Keratinocyte (primary cell): ENCODE measurements at regions not wholly inside any gene's neighbourhood (a gene's known extent, or its start where the extent isn't known, plus 50 kb on each side); places are given as distances from the start of the nearest gene placed in this dataset.

Experiments
- DNase-seq: peaks from one replicate; pipeline ENCODE4 v3.0.0-alpha.2; 2011; ENCODE audit warnings: low read depth, missing footprints, low spot score
- FAIRE-seq: peaks from 2 replicates; lab custom pipeline; 2011; peaks lifted over from hg19 to GRCh38; lab: Jason Lieb, UNC
- H2AFZ ChIP-seq: 2 replicates; pipeline ENCODE4 v1.6.0; 2012; ENCODE audit warnings: low read length, control low read depth, inconsistent platforms; ENCODE audit not compliant: control insufficient read depth
- H3K27ac ChIP-seq: 2 replicates; pipeline ENCODE4 v1.5.1; 2011; ENCODE audit warnings: low read length; ENCODE audit not compliant: control insufficient read depth, insufficient read depth
- H3K27me3 ChIP-seq: 3 replicates; pipeline ENCODE4 v1.6.0; 2011; ENCODE audit warnings: low read length; ENCODE audit not compliant: control insufficient read depth, insufficient read depth; ENCODE audit errors: extremely low read depth
- H3K36me3 ChIP-seq, 2 experiments: 2 replicates in 1 of 2; 3 replicates in 1 of 2; pipeline ENCODE4 v1.5.1; 2011; ENCODE audit warnings: low read length in 2 of 2, mild to moderate bottlenecking in 1 of 2; ENCODE audit not compliant: control insufficient read depth in 2 of 2, insufficient read depth in 2 of 2; ENCODE audit errors: extremely low read depth in 1 of 2
- H3K4me1 ChIP-seq: 3 replicates; pipeline ENCODE4 v1.5.1; 2011; ENCODE audit warnings: low read length; ENCODE audit not compliant: control insufficient read depth, insufficient read depth; ENCODE audit errors: extremely low read depth
- H3K4me2 ChIP-seq: 3 replicates; pipeline ENCODE4 v1.6.0; 2011; ENCODE audit warnings: low read depth, low read length; ENCODE audit not compliant: control insufficient read depth, insufficient read depth; ENCODE audit errors: extremely low read depth
- H3K4me3 ChIP-seq, 3 experiments: fragments of 200-600 bp in 1 of 3; sonication (generic) in 1 of 3; 2 replicates in 2 of 3; 3 replicates in 1 of 3; pipeline ENCODE4 v1.5.1; 2011 to 2016; ENCODE audit warnings: low read length in 3 of 3, mild to moderate bottlenecking in 3 of 3, control low read depth in 2 of 3, inconsistent platforms in 1 of 3, low read depth in 1 of 3, mixed read lengths in 1 of 3, mixed run types in 1 of 3, moderate library complexity in 1 of 3; ENCODE audit not compliant: control insufficient read depth in 2 of 3, insufficient read depth in 2 of 3; ENCODE audit errors: extremely low read depth in 1 of 3
- H3K79me2 ChIP-seq: 2 replicates; pipeline ENCODE4 v1.6.0; 2012; ENCODE audit warnings: low read length; ENCODE audit not compliant: control insufficient read depth, insufficient read depth
- H3K9ac ChIP-seq: 3 replicates; pipeline ENCODE4 v1.6.0; 2011; ENCODE audit warnings: low read length; ENCODE audit not compliant: control insufficient read depth, insufficient read depth; ENCODE audit errors: extremely low read depth
- H3K9me1 ChIP-seq: 3 replicates; pipeline ENCODE4 v1.6.0; 2011; ENCODE audit warnings: low read length; ENCODE audit not compliant: control insufficient read depth, insufficient read depth; ENCODE audit errors: extremely low read depth
- H3K9me3 ChIP-seq: 2 replicates; pipeline ENCODE4 v1.5.1; 2012; ENCODE audit warnings: low read depth, low read length; ENCODE audit not compliant: control insufficient read depth
- H4K20me1 ChIP-seq: 3 replicates; pipeline ENCODE4 v1.6.0; 2011; ENCODE audit warnings: low read length; ENCODE audit not compliant: control insufficient read depth, insufficient read depth; ENCODE audit errors: extremely low read depth
- CTCF ChIP-seq, 3 experiments: IDR thresholded peaks in 1 of 3; conservative IDR thresholded peaks in 1 of 3; optimal IDR thresholded peaks in 1 of 3; 2 replicates in 2 of 3; 3 replicates in 1 of 3; pipeline versions ENCODE3 to v1.5.1; 2011; ENCODE audit warnings: low read length in 3 of 3, mild to moderate bottlenecking in 3 of 3, moderate library complexity in 2 of 3, control low read depth in 1 of 3, inconsistent platforms in 1 of 3; ENCODE audit not compliant: insufficient read depth in 2 of 3; ENCODE audit errors: extremely low read depth in 1 of 3
- EZH2 ChIP-seq: IDR thresholded peaks from one replicate; pipeline ENCODE4 v1.6.1; 2012; ENCODE audit warnings: inconsistent platforms, mild to moderate bottlenecking, low read length, moderate library complexity
- dilution Hi-C: fragments of 300-500 bp; cut with MboI; formaldehyde crosslinking; loops from one replicate; pipeline ENCODE4 v1.7.0; 2020; ENCODE audit warnings: low sequenced_read_pairs; ENCODE audit not compliant: extremely low pct_ligation_motif_present

GRCh38 chr18:38551881-38552280 lies 986.3 kb upstream of the CELF4 start:
- Histone ChIP-seq H3K9ac (peak overlapping the region; percentile 22), H3K9me3 (no peaks in the 10 kb centered on the region), H3K27ac (peak overlapping the region; percentile 29), H3K4me1 (peaks cover 19% of the 10 kb centered on the region), H4K20me1 (no peaks in the 10 kb centered on the region), H3K27me3 (no peaks in the 10 kb centered on the region), H2AFZ (no peak overlapping the region), H3K4me2 (peak overlapping the region; percentile 52), H3K79me2 (no peaks in the 10 kb centered on the region), H3K9me1 (no peaks in the 10 kb centered on the region), H3K4me3 (no peak overlapping the region), H3K36me3 (no peaks in the 10 kb centered on the region)
- dilution Hi-C loops, result no loop called here
- TF ChIP-seq EZH2, result no peak
- no peak for TF ChIP-seq CTCF (optimal IDR thresholded peaks at IDR 0.05 in 1 of 3, IDR thresholded peaks at IDR 0.05 in 1 of 3, conservative IDR thresholded peaks at IDR 0.05 in 1 of 3; ENCODE audit: extremely low read depth in 1 of 3, insufficient read depth in 2 of 3, low read length in 3 of 3)
- DNase-seq (peak; percentile 71), FAIRE-seq (peak; percentile 95)

GRCh38 chr18:38545071-38545470 lies 979.5 kb upstream of the CELF4 start:
- no peaks in the 10 kb centered on the region for H3K9me3 ChIP-seq
- TF ChIP-seq EZH2 (no peak), CTCF (optimal IDR thresholded peaks at IDR 0.05 in 1 of 3, IDR thresholded peaks at IDR 0.05 in 1 of 3, conservative IDR thresholded peaks at IDR 0.05 in 1 of 3; ENCODE audit: extremely low read depth in 1 of 3, insufficient read depth in 2 of 3, low read length in 3 of 3) (peak; percentile 76 to 78 (median 76))
- no peak overlapping the region for H3K4me3 ChIP-seq
- H3K27me3 ChIP-seq, result no peaks in the 10 kb centered on the region
- no peak overlapping the region for H3K4me2 ChIP-seq
- H3K9me1 ChIP-seq, result no peaks in the 10 kb centered on the region
- no peaks in the 10 kb centered on the region for H3K4me1 ChIP-seq
- FAIRE-seq (peak; percentile 93), DNase-seq (peak; percentile 19)
- no peaks in the 10 kb centered on the region for H4K20me1 ChIP-seq
- no peak overlapping the region for H2AFZ ChIP-seq
- no peak overlapping the region for H3K9ac ChIP-seq
- H3K27ac ChIP-seq, result no peak overlapping the region
- H3K79me2 ChIP-seq, result no peaks in the 10 kb centered on the region
- dilution Hi-C loops, result no loop called here
- H3K36me3 ChIP-seq, result no peaks in the 10 kb centered on the region
